NOMO-1 treated with DMSO at 0.1 percent for 48 hours (cell line): ENCODE measurements at regions not wholly inside any gene's neighbourhood (a gene's known extent, or its start where the extent isn't known, plus 50 kb on each side); places are given as distances from the start of the nearest gene placed in this dataset.
A peak's percentile ranks its signal among the peaks of the same experiment; 100 is the strongest.
"Not testable (repeated sequence)": the region's sequence is repeated elsewhere in the genome, so short reads cannot be mapped to it uniquely, and the experiment has no call there.

ENCODE experiments used
- DNase-seq: peaks from one replicate; lab custom pipeline; 2025; ENCODE audit not compliant: unreplicated experiment; lab: John Stamatoyannopoulos, UW

DNA sequence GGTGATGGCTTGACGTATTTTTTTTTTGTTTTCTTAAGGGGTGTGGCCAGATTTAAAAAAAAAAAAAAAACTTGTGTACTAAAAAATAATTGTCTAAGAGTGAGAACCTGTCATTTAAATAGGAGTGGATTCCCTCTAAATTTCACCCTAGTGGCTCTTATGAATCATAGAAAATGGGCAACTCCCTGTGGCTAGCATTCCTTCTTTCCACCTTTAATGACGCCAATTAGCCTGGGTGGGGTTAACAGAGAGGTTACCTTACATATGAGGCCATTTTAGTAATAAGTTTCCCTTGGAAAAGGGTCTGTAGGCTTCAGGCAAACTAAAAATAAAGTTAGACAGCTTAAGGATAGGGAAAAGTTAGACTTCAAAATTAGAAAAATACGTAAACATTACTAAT lies 223.5 kb upstream of the FAM241A start:
- DNase-seq: no peak

- DNase-seq: no peak
Measured at GRCh38 chr4:111923786-111924185, 221.5 kb upstream of the FAM241A start.

DNA sequence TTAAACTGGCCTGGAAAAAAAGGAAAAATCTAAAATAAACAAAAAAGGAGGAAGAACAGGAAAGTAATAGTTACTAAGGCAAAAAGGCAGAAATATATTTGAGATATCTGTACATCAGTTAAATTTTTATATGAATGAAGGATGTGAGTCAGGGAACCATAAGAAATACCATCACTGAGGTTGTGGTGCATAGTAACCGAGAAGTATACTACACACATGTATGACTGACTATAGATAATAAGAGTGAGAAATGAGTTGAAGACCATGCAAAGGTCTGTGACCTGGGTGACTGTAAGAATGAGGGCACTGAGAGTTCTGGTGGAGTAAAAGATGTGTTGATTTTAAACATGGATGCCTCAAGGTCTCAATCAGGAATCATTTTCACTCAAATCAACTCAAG lies 220.6 kb upstream of the FAM241A start:
- no peak for DNase-seq

- DNase-seq: peak; percentile 87
Measured at GRCh38 chr4:111930659-111931058, 214.6 kb upstream of the FAM241A start.

DNA sequence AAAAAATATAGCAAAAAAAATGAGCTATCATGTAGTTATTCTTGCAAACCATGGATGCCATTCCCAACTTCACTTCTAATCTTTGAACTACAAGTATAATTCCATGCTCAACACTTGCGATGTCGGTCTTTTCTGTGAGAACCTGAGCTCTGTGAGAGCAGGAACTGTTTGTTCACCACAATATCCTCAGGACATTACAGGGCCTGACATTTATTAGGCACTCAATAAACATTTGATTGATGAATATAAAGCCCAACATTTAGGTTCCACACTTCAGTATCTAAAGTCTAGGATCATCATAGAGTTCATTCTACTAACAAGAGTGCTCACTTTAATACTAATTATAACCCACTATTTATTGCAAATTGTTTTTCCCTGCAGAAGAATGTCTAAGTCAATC lies 211.6 kb upstream of the FAM241A start:
- DNase-seq: no peak

- peak; percentile 73 for DNase-seq
Measured at GRCh38 chr4:111934314-111934713, 210.9 kb upstream of the FAM241A start.

DNA sequence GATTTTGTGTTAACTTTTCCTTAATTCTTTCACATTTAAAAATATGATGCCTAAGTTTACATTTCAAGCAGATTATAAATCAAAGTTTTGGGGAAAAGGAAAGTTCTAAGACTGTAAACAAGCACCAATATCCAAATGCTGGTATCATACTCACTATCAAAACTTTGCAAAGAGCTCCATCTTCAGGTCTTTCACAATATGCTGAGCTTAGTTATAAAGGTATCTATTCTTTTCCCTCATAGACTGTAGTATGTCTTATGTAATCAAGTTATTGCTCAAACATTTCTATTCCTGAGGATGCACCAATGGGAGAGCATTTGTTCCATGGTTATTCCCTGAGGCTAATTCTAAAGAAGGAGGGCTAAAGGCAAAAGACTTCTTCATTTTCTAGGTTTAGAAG lies 207.9 kb upstream of the FAM241A start:
- DNase-seq: peak; percentile 67

DNA sequence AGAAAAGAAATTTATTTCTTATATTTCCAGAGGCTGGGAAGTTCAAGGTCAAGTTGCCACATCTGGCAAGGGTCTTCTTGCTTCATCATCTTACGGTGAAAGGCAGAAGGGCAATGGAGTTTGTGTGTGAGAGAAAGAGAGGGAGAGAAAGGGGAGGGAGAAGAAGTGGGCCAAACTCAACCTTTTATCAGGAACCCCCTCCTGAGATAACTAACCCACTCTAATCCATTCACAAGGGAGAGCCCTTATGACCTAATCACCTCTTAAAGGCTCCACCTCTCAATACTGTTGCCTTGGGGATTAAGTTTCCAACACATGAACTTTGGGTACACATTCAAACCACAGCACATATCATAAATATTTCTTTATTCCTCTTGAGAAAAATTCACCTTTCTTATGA lies 203.3 kb upstream of the FAM241A start:
- no peak for DNase-seq

DNA sequence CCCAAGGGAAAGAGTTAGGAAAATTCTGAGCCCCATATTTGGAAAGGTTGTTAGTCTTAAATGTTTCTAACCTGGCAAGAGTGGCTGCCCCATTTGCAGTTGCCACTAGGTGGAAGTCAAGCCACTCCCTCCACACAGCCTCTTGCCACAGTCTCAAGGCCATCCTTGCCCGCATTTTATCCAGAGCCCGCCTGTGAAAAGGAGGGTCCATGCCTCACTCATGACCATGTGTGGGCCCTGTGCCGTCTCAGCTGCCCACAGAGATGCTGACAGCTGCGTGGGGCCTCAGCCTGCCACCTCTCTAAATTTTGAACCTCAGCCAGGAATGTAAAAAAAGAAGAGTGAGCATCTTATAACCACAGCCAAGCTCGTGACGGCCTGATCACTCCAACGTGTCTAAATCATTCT lies 201.5 kb upstream of the FAM241A start:
- peak; percentile 8 for DNase-seq

DNA sequence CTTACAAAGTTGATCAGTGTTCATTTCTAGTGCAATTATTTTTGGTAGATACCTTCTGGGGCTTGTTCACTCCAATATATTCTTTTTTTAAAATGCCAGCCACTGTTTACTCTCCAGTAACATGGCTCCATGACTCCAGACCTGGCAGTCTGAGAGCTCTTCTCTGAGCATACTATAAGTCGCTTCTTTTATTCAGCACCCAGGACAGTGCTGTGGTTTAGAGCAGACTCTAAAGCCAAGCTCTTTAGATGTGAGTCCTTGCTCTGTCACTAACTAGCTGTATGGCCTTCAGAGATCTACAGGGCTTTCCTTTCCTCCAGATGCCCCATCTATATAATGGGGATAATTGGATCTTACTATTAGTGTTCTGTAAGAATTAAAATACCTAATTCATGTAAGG lies 200.2 kb upstream of the FAM241A start:
- no peak for DNase-seq

GRCh38 chr4:111946800-111947199 lies 198.5 kb upstream of the FAM241A start:
- peak; percentile 35 for DNase-seq

- no peak for DNase-seq
Measured at GRCh38 chr4:111952688-111953087, 192.6 kb upstream of the FAM241A start.

- DNase-seq: no peak
Measured at GRCh38 chr4:111954550-111954949, 190.7 kb upstream of the FAM241A start.

GRCh38 chr4:111955001-111955400 lies 190.3 kb upstream of the FAM241A start:
- DNase-seq: no peak

DNA sequence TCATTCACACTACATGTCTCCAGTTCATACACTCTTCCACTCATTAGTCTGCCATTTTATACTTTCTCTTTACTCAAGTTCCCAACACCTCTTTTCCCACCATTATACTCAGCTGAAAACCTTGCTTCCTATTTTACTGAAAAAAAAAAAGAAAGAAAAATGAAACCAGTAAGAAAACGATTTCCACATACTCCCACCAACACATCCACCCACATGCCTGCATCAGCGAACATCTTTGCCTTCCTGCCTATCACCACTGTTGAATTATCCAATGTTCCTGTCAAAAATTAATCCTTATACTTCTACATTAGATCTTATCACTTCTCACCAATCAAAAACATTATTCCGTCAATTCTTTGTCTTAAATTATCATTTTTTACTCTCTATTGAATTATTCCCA lies 188.1 kb upstream of the FAM241A start:
- no peak for DNase-seq

- DNase-seq: no peak
Measured at GRCh38 chr4:111957997-111958396, 187.3 kb upstream of the FAM241A start.

DNA sequence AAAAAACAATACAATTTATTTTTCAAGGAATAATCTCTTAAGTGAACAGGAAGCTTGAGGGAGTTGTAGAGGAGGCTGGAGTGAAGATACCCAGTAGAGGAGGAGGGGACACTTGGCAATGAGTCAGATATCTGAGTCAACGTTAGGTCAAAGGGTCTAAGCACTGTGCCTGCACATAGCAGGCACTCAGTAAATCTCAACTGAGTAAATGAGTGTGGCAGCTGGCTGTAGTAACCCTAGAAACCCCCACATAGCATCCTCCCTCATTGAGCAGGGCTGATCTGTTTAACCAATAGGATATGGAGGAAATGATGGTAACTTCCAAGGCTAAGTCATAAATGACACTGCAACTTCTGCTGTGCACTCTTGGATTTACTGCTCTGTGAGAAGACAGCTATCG lies 186.0 kb upstream of the FAM241A start:
- peak; percentile 41 for DNase-seq

DNA sequence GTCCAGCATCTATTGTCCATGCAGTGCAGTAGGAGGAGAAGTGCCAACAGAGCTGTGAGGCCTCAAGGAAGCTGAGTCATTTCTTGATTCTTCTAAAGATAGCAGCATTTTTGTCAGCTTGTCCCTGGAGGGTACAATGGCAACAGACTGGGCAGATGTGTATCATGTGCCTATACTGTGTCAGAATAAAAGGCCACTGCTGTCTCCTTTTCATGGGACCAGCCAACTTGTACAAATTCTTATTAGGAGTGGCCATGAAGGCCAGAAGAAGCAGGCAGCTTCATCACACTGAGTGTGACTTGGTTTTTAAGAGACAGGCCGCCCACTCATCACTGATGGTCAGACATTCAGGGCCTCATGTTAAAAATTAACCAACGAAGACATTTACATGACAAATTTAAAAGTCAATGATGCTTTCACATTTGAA lies 185.0 kb upstream of the FAM241A start:
- DNase-seq: peak; percentile 47

DNA sequence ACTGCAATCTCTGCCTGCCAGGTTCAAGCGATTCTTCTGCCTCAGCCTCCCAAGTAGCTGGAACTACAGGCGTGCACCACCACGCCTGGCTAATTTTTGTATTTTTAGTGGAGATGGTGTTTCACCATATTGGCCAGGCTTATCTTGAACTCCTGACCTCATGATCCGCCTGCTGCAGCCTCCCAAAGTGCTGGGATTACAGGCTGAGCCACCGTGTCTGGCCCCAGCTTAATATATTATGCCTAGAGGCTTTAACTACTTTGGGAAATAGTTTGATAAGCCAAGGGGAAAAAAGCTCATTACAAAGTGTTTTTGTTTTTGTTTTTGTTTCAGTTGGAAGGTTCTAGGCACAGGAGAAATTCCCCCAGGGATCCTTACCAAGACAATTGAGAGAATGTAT lies 184.2 kb upstream of the FAM241A start:
- not testable (repeated sequence) for DNase-seq

DNA sequence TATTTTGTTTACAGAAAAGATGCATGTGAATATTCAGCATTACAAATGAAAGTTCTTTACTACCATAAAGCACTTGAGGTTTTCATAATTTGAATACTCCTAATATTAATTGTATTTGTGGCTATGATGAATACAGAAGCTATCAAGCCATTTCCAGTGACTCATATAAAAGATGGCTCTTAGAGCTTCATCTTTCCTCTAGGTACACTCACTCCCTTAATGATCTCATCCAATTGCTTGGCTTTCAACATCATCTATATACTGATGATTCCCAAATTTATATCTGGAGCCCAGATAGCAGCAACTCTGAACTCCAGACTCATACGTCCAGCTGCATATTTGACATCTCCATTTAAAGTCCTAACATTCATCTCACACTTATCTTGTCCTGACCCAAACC lies 183.4 kb upstream of the FAM241A start:
- DNase-seq: no peak

DNA sequence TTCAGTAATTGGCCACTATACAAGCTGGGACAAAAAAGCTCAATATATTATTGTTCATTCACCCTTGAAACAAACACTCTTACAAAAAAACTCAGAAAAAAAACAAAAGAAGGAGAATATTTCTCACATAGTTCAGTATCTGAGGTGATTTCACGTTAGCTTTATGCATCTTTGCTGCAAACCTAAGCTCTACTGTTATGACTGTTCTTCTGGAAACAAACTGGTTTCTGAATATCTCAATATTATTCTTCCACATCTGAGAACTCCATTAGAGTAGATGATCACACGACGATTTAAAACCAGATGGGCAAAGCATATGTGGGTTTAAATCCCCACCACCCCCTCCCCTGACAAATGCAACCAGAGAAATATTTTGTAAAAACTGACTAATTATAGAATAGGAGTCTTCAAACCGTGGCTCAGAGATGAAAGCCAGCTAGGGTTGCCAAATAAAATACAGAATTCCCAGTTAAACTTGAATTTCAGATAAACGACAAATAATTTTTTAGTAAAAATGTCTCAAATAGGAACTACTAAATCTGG lies 182.0 kb upstream of the FAM241A start:
- no peak for DNase-seq

GRCh38 chr4:111977419-111977965 lies 167.8 kb upstream of the FAM241A start:
- no peak for DNase-seq

- no peak for DNase-seq
Measured at GRCh38 chr4:111979921-111980320, 165.3 kb upstream of the FAM241A start.
